GM23338 (cell line): ENCODE measurements at regions not wholly inside any gene's neighbourhood (a gene's known extent, or its start where the extent isn't known, plus 50 kb on each side); places are given as distances from the start of the nearest gene placed in this dataset.

Source experiments
- ATAC-seq: fragments of 200-7000 bp; cut with Tn5 transposase; 3 replicates; pipeline ENCODE4 v1.9.1; 2020
- DNase-seq: peaks from one replicate; pipeline ENCODE4 v3.0.0-alpha.2; 2015; ENCODE audit warnings: low spot score
- H2AFZ ChIP-seq: fragments of 200-600 bp; sonication (generic); 2 replicates; pipeline ENCODE4 v1.8.0; 2016; ENCODE audit warnings: antibody characterized with exemption, mild to moderate bottlenecking, moderate library complexity
- H3F3A ChIP-seq: fragments of 200-600 bp; sonication (generic); replicated peaks from 2 replicates; pipeline ENCODE4 v1.8.0; 2017; ENCODE audit warnings: antibody characterized with exemption, mixed run types, low read depth
- H3K27ac ChIP-seq: fragments of 200-600 bp; sonication (generic); 2 replicates; pipeline ENCODE4 v1.6.1; 2016; ENCODE audit warnings: low read depth
- H3K27me3 ChIP-seq: fragments of 200-600 bp; sonication (generic); 2 replicates; pipeline ENCODE4 v1.8.0; 2016; ENCODE audit warnings: mild to moderate bottlenecking, mixed run types, moderate library complexity; ENCODE audit not compliant: insufficient read depth
- H3K36me3 ChIP-seq: fragments of 200-600 bp; sonication (generic); 2 replicates; pipeline ENCODE4 v1.8.0; 2016; ENCODE audit warnings: mild to moderate bottlenecking; ENCODE audit not compliant: insufficient read depth
- H3K4me1 ChIP-seq: fragments of 200-600 bp; sonication (generic); 2 replicates; pipeline ENCODE4 v1.8.0; 2016; ENCODE audit warnings: mild to moderate bottlenecking, moderate library complexity; ENCODE audit not compliant: insufficient read depth
- H3K4me2 ChIP-seq: fragments of 200-600 bp; sonication (generic); 2 replicates; pipeline ENCODE4 v1.7.1; 2017; ENCODE audit warnings: mixed run types
- H3K4me3 ChIP-seq: fragments of 200-600 bp; sonication (generic); 2 replicates; pipeline ENCODE4 v1.6.1; 2016; ENCODE audit warnings: mixed run types
- H3K79me2 ChIP-seq: fragments of 200-600 bp; sonication (generic); replicated peaks from 2 replicates; pipeline ENCODE4 v1.8.0; 2017; ENCODE audit warnings: mild to moderate bottlenecking; ENCODE audit not compliant: insufficient read depth
- H3K9me2 ChIP-seq: fragments of 200-600 bp; sonication (generic); 2 replicates; pipeline ENCODE4 v1.8.0; 2017; ENCODE audit not compliant: insufficient read depth
- H4K20me1 ChIP-seq: fragments of 200-600 bp; sonication (generic); replicated peaks from 2 replicates; pipeline ENCODE4 v1.8.0; 2017; ENCODE audit warnings: mild to moderate bottlenecking; ENCODE audit not compliant: insufficient read depth
- H3K27ac Mint-ChIP-seq: 2 replicates; pipeline ENCODE4 v1.8.0; 2020; ENCODE audit warnings: inconsistent platforms, mild to moderate bottlenecking, moderate library complexity, mixed read lengths
- H3K27me3 Mint-ChIP-seq: 3 replicates; pipeline ENCODE4 v1.8.0; 2022; ENCODE audit warnings: low read depth, mild to moderate bottlenecking, moderate library complexity, mixed read lengths, inconsistent platforms; ENCODE audit not compliant: insufficient read depth, poor library complexity
- H3K36me3 Mint-ChIP-seq: 3 replicates; pipeline ENCODE4 v1.8.0; 2021; ENCODE audit warnings: low read depth, mild to moderate bottlenecking, inconsistent platforms, moderate library complexity, mixed read lengths
- H3K4me1 Mint-ChIP-seq: 3 replicates; pipeline ENCODE4 v1.8.0; 2020; ENCODE audit warnings: mild to moderate bottlenecking, inconsistent platforms, mixed read lengths
- H3K4me3 Mint-ChIP-seq: 3 replicates; pipeline ENCODE4 v1.8.0; 2021; ENCODE audit warnings: moderate library complexity, mild to moderate bottlenecking, inconsistent platforms, mixed read lengths
- H3K9me3 Mint-ChIP-seq: 3 replicates; pipeline ENCODE4 v1.8.0; 2020; ENCODE audit warnings: moderate library complexity, mild to moderate bottlenecking, inconsistent platforms, mixed read lengths
- CREB1 ChIP-seq: fragments of 250-450 bp; sonication (Bioruptor Pico); IDR thresholded peaks from 2 replicates; pipeline ENCODE4 v1.5.0; 2020; ENCODE audit warnings: low read depth, mild to moderate bottlenecking, moderate library complexity
- CTCF ChIP-seq, 2 experiments: fragments of 200-600 bp in 1 of 2; sonication (generic) in 1 of 2; conservative IDR thresholded peaks; 2 replicates each; pipeline versions ENCODE4 v1.5.1 to v1.6.1; 2016 to 2017; ENCODE audit warnings: antibody characterized with exemption in 2 of 2, low read depth in 2 of 2, mild to moderate bottlenecking in 2 of 2, moderate library complexity in 1 of 2
- ETS1 ChIP-seq: IDR thresholded peaks from 2 replicates; pipeline ENCODE4 v1.6.1; 2016; ENCODE audit warnings: antibody characterized with exemption
- EZH2 ChIP-seq: fragments of 200-600 bp; sonication (generic); IDR thresholded peaks from one replicate; pipeline ENCODE4 v1.8.0; 2017; ENCODE audit warnings: antibody characterized with exemption, mild to moderate bottlenecking, low read depth; ENCODE audit not compliant: unreplicated experiment
- EZH2phosphoT487 ChIP-seq: fragments of 200-600 bp; sonication (generic); IDR thresholded peaks from one replicate; pipeline ENCODE4 v1.8.1; 2018; ENCODE audit warnings: antibody characterized with exemption; ENCODE audit not compliant: unreplicated experiment
- JUNB ChIP-seq: IDR thresholded peaks from one replicate; pipeline ENCODE4 v1.6.1; 2016; ENCODE audit warnings: antibody characterized with exemption; ENCODE audit not compliant: unreplicated experiment
- NANOG ChIP-seq: IDR thresholded peaks from 2 replicates; pipeline ENCODE4 v1.6.1; 2016; ENCODE audit warnings: antibody characterized with exemption, borderline replicate concordance
- POLR2AphosphoS5 ChIP-seq: IDR thresholded peaks from 2 replicates; pipeline ENCODE4 v1.6.1; 2016; ENCODE audit warnings: antibody characterized with exemption, low read depth
- REST ChIP-seq: IDR thresholded peaks from one replicate; pipeline ENCODE4 v1.6.1; 2018; ENCODE audit warnings: antibody characterized with exemption; ENCODE audit not compliant: unreplicated experiment
- ZNF114 ChIP-seq: fragments of 250-450 bp; sonication (Bioruptor Pico); IDR thresholded peaks from 2 replicates; pipeline ENCODE4 v1.5.0; 2020; ENCODE audit warnings: mild to moderate bottlenecking, moderate library complexity
- ZNF331 ChIP-seq: fragments of 250-450 bp; sonication (Bioruptor Pico); IDR thresholded peaks from 2 replicates; pipeline ENCODE4 v1.5.0; 2020; ENCODE audit warnings: low read depth, mild to moderate bottlenecking, moderate library complexity

- H4K20me1 ChIP-seq, result no peaks in the 10 kb centered on the region
- Mint-ChIP-seq H3K4me1 (peaks cover 3% of the 10 kb centered on the region; the same call in 1 of the 3 replicates), H3K4me3 (no peak overlapping the region), H3K36me3 (no peaks in the 10 kb centered on the region), H3K27ac (no peak overlapping the region), H3K9me3 (no peaks in the 10 kb centered on the region), H3K27me3 (no peaks in the 10 kb centered on the region)
- no peak overlapping the region for H3K27ac ChIP-seq
- H3K36me3 ChIP-seq, result no peaks in the 10 kb centered on the region
- TF ChIP-seq REST, result no peak
- TF ChIP-seq POLR2AphosphoS5, result no peak
- TF ChIP-seq ZNF331 (CRISPR knock-in tag), result no peak
- no peak for TF ChIP-seq CREB1
- no peak for TF ChIP-seq EZH2phosphoT487
- TF ChIP-seq EZH2, result no peak
- TF ChIP-seq ETS1, result no peak
- TF ChIP-seq JUNB, result no peak
- no peaks in the 10 kb centered on the region for H3K27me3 ChIP-seq
- no peak overlapping the region for H2AFZ ChIP-seq
- DNase-seq (no peak), ATAC-seq (no peak)
- no peaks in the 10 kb centered on the region for H3K79me2 ChIP-seq
- H3F3A ChIP-seq, result no peaks in the 10 kb centered on the region
- no peak overlapping the region for H3K4me2 ChIP-seq
- no peaks in the 10 kb centered on the region for H3K9me2 ChIP-seq
- no peak overlapping the region for H3K4me3 ChIP-seq
- no peaks in the 10 kb centered on the region for H3K4me1 ChIP-seq
Measured at GRCh38 chrX:122026665-122027064, 979.3 kb downstream of the GLUD2 start.

GRCh38 chrX:122046226-122046625 is 998.8 kb downstream of the GLUD2 start:
- Mint-ChIP-seq H3K27me3 (no peaks in the 10 kb centered on the region), H3K4me3 (no peak overlapping the region), H3K9me3 (no peaks in the 10 kb centered on the region; the same call in 2 of the 3 replicates), H3K36me3 (peaks cover 2% of the 10 kb centered on the region; the same call in 1 of the 3 replicates), H3K27ac (no peak overlapping the region), H3K4me1 (no peaks in the 10 kb centered on the region)
- Histone ChIP-seq H3K4me3 (no peak overlapping the region), H3K9me2 (no peaks in the 10 kb centered on the region), H4K20me1 (no peaks in the 10 kb centered on the region), H3K27ac (no peak overlapping the region), H3K4me2 (no peak overlapping the region), H3F3A (no peaks in the 10 kb centered on the region), H3K4me1 (no peaks in the 10 kb centered on the region), H3K79me2 (no peaks in the 10 kb centered on the region), H3K36me3 (no peaks in the 10 kb centered on the region), H2AFZ (no peak overlapping the region), H3K27me3 (no peaks in the 10 kb centered on the region)
- ATAC-seq (no peak), DNase-seq (no peak)
- no peak for TF ChIP-seq JUNB
- no peak for TF ChIP-seq POLR2AphosphoS5
- TF ChIP-seq CTCF (conservative IDR thresholded peaks at IDR 0.05; ENCODE audit: low read depth in 2 of 2), result no peak
- TF ChIP-seq ZNF331 (CRISPR knock-in tag), result no peak
- TF ChIP-seq EZH2phosphoT487, result no peak
- TF ChIP-seq EZH2, result no peak
- TF ChIP-seq NANOG, result no peak
- no peak for TF ChIP-seq ZNF114 (CRISPR knock-in tag)
- TF ChIP-seq ETS1, result no peak
- no peak for TF ChIP-seq REST
